Astrocyte of the cerebellum (primary cell): ENCODE measurements at regions not wholly inside any gene's neighbourhood (a gene's known extent, or its start where the extent isn't known, plus 50 kb on each side); places are given as distances from the start of the nearest gene placed in this dataset.

Experiments
- DNase-seq: peaks from one replicate; pipeline ENCODE4 v3.0.0-alpha.2; 2011; ENCODE audit warnings: low read depth
- H3K4me3 ChIP-seq: 2 replicates; pipeline ENCODE4 v1.5.1; 2011; ENCODE audit warnings: mild to moderate bottlenecking, low read depth, low read length, moderate library complexity
- in situ Hi-C: cut with HindIII; loops from 2 replicates; pipeline ENCODE4 v1.10.0; 2017; ENCODE audit warnings: low sequenced_read_pairs
- TF ChIP-seq, protein P1 (sequence below): IDR thresholded peaks from 2 replicates; pipeline ENCODE4 v1.5.1; 2012; ENCODE audit warnings: low read length, low read depth, moderate library complexity, mild to moderate bottlenecking; ENCODE audit errors: missing control alignments

DNA sequence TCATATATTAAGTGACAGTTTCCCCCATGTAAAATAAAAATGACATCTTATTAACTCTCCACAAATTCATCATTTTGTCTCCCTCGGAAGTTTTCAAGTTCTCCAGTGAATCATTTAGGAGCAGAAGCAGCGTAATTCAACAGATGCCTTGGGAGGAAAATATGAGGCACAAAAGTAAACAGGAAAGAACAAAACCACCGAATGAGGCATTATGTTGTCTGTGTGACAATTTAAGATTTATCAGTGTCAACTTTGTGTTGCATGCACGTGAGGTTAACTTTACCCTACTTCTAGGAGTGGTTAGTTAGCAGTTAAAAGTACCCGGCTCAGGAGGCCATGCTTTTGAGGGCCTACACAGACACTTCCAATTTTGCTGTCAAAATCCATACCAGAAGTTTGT lies 258.6 kb downstream of the IPO8 start:
- no peak for DNase-seq
- in situ Hi-C loops = no loop called here
- TF ChIP-seq, protein P1, sequence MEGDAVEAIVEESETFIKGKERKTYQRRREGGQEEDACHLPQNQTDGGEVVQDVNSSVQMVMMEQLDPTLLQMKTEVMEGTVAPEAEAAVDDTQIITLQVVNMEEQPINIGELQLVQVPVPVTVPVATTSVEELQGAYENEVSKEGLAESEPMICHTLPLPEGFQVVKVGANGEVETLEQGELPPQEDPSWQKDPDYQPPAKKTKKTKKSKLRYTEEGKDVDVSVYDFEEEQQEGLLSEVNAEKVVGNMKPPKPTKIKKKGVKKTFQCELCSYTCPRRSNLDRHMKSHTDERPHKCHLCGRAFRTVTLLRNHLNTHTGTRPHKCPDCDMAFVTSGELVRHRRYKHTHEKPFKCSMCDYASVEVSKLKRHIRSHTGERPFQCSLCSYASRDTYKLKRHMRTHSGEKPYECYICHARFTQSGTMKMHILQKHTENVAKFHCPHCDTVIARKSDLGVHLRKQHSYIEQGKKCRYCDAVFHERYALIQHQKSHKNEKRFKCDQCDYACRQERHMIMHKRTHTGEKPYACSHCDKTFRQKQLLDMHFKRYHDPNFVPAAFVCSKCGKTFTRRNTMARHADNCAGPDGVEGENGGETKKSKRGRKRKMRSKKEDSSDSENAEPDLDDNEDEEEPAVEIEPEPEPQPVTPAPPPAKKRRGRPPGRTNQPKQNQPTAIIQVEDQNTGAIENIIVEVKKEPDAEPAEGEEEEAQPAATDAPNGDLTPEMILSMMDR = no peak
- H3K4me3 ChIP-seq = no peak overlapping the region

DNA sequence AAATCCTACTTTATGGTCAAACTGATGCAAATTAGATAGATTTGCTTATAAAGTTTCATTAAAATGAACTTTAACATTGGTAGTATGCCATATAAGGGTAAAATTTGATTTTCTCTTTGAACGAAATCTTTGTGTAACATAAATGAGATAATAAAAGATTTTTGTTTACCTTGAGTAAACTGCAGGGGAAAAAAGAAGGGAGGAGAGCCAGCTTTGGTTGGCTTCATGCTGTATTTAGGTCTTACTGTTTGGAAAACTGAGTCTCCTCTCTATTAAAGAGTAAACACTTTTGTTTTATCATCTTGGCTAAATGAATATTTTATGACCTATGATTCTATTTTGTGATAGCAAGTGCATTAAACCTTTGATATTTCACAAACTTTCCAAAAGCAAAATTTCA lies 267.6 kb downstream of the IPO8 start:
- TF ChIP-seq, protein P1 = no peak
- in situ Hi-C loops = no loop called here
- DNase-seq = no peak
- no peak overlapping the region for H3K4me3 ChIP-seq

DNA sequence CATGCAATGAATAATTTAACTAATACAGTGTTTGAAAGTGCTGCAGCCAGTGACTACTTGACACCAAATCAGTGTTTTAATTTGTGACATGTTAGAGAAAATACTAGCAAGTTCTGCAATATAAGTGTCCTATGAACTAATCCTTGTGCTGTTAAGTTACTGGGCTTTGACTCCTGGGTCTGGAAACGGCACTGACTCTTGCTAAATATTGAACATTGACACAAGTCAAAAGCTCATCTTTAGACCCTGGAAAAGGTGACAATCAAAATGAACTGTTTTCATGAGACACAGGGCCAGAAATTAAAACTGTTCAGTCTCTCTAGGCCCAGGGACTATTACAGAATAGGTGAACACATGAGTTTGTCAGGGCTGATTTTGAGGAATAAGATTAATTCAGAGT lies 268.1 kb downstream of the IPO8 start:
- no peak overlapping the region for H3K4me3 ChIP-seq
- DNase-seq = no peak
- TF ChIP-seq, protein P1 = no peak
- in situ Hi-C loops = no loop called here

DNA sequence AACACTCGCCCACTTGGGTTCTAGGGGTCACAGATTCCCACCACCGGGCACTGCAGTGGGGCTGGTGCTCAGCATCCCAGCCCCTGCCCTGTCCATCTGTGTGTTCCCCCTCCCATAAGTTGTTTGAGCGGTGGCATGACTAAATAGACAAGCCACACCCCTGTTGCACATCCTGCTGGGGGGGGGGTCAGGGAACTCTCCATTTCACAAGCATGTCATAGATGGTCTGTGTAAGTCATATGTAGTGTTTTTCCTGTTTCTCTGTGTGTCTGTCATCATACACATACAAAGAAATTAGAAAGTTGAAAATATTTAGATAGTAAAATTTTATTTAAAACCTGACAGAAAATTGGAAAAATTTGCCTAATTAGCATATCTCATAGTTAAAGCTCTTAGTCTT lies 270.2 kb downstream of the IPO8 start:
- H3K4me3 ChIP-seq = no peak overlapping the region
- DNase-seq = no peak
- in situ Hi-C loops = no loop called here
- TF ChIP-seq, protein P1 = no peak

DNA sequence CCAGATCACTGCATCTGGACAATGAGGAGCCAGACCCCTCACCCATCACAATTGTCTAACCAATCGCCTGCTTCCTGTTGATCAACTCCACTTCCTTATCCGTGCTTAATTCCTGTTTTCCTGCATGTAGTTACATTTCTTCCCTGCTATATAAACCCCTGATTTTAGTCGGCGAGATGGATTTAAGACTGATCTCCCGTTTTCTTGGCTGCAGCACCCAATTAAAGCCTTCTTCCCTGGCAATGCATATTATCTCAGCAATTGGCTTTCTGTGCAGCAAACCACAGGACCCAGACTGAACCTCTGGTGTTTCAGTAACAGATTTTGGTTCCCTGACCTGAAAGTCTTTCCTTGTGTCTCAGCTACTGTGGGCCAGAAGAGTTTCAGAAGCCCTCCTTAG lies 272.3 kb downstream of the IPO8 start:
- TF ChIP-seq, protein P1 = no peak

DNA sequence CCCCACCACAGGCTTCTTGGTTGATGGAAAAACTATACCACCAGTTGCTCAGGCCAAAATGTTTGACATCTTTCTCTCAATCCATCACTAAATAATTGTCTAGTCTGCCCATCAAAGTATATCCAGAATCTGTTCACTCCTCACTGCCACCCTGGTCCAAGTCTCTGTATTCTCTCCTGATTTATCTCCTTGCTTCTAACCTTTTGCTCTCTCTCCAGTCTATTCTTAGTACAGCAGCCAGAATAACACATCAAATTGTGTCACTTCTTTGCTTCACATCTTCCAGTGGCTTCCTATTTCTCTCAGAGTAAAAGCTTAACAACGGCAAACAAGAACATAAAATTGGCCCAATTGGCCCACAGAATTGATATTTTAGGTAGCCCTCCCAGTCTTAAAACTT lies 272.8 kb downstream of the IPO8 start:
- in situ Hi-C loops = no loop called here
- DNase-seq = no peak
- H3K4me3 ChIP-seq = no peak overlapping the region
- TF ChIP-seq, protein P1 = no peak

More for the DNA sequence above, 272.3 kb downstream of the IPO8 start:
- H3K4me3 ChIP-seq = no peak overlapping the region
- in situ Hi-C loops = no loop called here
- DNase-seq = no peak

DNA sequence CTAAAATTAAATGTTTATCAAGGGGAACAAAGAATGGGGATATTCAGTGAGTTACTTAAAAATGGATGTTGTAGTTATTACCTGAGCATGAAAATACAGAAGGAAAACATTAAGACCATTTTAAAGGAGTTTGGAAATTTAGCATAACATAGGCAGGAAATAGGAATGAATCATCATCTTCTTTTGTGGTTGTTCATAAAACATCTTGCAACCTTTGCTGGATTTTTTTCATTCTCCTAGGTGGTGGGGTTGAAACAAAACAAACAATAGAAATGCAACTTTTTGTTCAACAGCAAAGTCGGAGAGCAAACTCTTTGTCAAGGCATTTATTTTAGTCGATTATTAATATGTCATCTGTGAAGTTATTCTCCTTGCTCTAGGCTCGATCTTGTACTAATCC lies 275.1 kb downstream of the IPO8 start:
- in situ Hi-C loops = no loop called here
- TF ChIP-seq, protein P1 = no peak
- H3K4me3 ChIP-seq = no peak overlapping the region
- DNase-seq = peak; percentile 39
